ENCODE measurements at regions not wholly inside any gene's neighbourhood (a gene's known extent, or its start where the extent isn't known, plus 50 kb on each side); places are given as distances from the start of the nearest gene placed in this dataset.

DNA sequence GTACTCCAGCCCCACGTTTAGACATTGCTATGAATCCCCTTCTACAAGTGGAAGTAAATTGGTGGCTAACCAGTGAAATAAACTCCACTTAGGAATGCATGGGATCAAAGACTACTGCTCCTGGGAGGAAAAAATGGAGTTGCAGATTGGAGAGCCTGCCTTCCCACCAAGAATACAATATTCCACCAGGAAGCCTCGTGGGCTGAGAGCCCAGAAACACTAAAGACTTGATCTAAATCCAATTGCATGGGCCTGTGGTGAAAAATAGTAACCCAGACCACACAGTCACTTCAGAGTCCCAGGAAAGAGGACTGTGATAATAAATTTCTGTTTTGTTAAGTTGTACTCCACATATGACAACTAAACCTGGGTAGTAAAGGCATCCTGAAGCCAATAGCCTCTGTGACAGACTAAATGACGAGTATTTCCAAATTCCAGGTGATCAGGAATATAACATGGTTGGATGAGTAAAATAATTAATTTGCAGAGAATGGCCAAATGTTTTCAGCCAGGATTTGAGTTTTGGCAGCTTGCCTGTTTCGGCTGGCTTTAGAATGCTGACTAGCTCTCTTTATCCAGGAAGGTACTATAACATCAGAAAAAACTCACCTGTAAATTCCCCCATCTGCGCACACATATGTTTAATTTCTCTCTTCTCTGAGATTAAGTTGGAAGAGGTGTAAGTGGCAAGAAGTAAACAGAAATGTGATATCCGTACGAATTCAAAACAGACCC lies 480.3 kb downstream of the LIG4 start:
- DNase-seq: no peak

DNA sequence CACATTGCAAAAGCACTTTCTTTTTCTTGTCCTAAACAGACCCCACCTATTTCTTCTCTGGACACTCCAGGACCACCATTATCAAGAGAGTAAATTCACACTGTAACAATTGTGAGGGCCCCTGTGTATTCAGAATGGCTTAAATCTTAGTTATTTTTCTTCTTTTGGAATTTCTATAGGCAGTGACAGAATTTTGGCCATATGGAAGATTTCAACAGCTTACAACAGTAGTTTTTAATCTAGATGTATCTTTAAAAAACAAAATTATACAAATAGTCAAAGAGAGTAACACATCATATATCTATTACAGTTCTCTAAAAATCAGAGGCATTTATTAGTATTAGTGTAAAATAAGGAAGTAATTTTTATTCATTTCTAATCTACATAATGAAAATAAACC lies 482.1 kb downstream of the LIG4 start:
- DNase-seq: no peak

DNA sequence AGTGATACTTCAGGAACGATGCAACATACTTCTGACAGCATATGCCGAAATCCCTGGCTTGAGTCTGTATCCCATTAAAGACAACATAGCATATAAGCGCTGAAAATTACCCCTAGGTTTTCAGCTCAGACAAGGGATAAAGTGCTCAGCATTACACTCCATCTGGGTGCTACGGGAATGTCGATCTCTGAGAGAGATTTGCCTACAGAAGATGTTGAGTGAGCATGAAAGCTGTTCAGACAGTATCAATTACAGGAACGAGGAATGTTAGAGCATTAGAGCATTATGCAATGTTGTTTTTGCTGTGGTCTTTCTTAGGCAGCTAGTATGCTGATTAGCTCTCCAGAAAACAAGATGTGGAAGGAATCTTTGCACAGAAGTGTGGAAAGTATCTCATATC lies 484.5 kb downstream of the LIG4 start:
- no peak for DNase-seq

DNA sequence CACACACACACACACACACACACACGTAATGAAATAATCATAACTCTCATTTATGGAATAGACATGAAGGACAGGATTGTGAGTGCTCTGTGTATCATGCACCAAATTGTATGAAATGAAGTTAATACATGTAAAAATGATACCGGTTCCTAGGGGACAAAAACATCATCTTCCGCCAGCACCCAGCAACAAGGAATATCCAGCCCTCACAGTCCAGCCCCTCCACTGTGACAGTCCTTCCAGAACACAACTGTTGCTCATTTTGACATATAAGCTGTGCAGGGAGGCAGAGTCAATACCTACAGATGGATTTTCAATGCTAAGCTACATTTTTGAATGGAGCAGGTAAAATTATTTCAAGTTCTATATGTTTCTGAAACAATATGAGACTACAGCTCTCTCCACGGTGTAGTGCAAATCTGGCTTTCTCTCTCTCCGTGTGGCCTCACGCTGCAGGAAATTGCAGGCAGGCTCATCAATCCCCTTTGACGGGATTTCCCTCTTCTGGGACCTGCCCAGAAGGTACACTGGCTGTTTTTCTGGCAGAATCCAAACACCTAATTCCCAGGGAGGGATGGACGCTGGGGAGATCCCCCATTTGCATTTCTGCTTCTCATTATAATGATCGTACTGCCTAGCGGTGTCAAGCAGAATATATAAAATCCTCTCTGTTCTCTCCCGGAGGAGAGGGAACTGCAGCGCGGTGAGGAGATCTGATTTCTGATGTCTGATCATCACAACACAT lies 494.0 kb downstream of the LIG4 start:
- DNase-seq: no peak

DNA sequence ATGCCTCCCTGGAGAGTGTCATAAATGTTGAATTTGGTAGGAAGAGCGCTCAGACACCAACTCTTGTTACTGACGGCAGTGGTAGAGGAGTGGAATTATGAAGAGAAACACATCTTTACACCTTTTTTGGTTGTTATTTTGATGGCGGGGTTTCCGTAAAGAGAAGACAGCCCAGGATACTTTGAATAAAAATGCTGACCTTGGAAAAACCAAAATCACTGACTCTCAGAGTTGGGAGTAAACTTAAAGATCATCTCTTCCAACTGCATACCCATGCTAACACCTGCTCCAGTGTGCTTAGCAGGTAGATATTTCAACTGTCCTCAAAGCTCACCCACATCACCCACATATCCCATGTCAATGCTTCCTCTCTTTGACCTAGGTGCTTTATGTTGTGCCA lies 498.6 kb downstream of the LIG4 start:
- DNase-seq: no peak

DNA sequence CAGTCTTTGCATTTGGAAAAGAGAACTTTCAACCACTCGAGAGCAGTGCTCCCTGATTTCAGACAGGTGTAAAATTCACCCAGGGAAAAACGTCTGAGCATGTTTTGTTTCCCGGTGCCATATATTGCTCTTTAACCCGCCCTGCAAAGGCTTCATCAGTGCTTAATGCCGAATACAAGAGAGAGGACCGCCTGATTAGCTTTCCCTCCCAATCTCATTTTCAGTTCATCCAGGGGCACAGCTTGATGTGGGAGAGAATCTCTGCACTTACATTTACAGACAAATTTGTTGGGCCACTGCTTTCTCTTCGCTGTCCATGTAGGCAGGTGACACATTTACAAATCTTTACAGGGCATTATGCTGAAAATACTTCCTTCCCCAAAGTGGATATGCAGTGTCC lies 499.1 kb downstream of the LIG4 start:
- no peak for DNase-seq

DNA sequence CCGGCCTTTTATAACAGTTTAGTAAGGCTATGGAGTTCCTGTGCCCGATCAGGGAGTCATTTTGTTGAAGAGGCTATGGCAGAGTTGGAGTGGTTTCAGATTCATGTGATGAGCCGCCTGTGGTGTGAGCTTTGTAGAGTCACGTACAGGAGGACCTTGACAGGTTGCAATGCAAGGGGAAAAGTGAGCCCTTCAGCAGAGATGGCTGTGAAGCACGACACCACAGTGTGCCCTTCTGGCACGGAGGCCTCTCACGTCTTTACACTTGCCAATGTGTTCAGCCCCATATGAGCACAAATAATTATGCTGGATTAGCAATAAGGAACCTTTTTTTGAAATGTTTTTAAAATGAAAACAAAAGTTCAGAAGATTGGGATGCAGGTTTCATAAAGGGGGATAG lies 499.8 kb downstream of the LIG4 start:
- no peak for DNase-seq

DNA sequence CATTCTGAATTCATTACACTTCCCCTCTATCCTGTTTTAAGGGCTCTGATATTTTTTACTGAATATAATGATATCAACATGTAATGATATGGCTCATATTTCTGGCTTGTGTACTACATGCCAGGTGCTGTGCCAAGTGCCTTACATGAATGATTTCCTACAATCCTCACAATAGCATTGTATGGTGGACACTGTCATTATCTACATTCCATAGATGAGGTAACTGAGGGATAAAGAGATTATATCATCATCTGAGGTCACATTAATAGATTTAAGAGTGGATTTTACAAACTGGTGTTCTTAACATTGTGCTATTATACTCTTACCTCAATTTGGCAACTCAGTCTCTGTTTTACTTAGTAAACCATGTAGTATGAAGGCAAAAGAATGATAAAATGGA lies 502.0 kb downstream of the LIG4 start:
- no peak for DNase-seq

DNA sequence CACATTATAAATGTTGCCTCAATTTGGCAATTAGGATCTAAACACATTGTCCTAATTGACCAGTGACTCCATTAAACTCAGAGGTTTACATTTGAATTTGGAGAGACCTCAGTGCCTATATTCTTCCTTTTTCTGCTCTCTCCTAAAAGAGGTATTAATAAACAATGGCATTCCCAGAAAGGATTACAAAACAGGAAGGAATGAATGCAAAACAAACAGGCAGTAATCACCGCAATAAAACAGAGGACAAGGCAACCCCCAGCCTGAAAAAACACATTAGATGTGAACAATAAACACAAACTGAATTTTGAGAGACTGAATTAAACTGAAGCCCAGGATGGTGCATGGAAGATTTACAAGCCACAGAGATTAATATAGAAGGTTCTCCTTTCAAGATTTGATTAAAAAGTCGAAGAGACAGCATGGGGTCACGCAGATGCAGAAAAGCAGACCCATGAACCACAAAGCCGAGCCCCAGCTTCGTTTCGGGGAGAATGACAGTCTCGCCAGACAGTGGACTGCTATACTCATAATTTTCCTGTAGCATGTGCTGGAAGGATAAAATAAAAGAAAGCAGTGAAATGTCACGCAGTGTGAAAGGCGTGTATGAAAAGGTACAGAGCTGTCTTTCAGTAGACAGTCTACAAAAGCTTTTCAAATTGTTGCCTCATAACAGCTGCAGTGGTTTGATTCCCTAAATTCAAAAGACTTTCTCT lies 503.0 kb downstream of the LIG4 start:
- DNase-seq: no peak

DNA sequence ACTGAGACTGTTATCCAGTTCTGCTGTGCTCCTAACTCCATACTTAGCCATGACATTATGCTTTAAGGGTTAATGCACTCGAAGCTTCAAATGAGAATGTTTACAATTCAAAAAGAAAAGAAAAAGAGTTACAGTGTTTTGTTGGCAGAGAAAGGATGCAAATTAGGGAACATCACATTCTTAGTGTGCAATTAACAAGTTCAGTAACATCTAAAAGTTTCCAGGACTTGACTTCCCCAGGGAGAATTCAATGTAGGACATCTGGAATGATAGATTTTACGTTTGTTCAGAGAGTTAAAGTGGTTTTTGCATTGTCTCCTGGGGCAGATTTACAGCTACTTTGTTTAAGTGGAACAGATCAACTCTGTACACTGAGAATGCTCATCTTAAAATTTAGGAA lies 525.2 kb downstream of the LIG4 start:
- no peak for DNase-seq

DNA sequence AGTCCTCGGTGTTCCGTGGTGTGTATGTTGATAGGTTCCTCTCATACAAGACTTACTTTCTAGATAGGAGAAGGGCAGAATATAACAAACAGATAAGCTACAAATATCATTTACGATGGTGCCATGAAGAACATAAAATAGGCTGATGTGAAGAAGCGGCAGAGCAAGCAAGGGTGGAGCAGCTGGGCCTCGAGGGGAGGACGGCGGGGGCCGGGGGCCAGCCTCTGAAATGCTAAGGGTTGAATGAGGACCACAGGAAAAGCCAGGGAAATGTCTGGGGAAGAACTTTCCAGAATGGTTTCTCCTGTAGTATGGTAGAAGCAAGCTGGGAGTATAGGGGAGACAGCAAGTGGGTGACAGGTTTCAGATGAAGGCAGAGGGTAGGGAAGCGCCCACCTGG lies 529.5 kb downstream of the LIG4 start:
- no peak for DNase-seq

DNA sequence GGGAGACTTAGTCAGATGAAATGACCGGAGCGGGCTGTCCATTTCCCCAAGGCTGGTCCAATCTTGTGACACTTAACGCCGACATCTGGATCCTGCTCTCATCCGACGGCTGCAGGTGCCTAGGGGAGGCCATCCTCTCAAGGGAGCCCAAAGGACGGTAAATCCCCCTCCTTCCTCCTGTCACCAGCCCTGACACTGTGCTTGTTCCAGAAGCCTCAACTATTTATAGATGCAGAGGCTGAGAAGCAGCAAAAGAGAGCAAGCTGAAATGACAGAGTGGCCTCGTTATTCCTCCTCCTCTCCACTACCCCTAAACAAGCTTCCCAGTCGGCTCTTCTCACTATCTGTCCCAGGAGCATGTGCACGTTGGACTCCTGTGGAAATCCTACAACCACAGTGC lies 533.7 kb downstream of the LIG4 start:
- DNase-seq: no peak

DNA sequence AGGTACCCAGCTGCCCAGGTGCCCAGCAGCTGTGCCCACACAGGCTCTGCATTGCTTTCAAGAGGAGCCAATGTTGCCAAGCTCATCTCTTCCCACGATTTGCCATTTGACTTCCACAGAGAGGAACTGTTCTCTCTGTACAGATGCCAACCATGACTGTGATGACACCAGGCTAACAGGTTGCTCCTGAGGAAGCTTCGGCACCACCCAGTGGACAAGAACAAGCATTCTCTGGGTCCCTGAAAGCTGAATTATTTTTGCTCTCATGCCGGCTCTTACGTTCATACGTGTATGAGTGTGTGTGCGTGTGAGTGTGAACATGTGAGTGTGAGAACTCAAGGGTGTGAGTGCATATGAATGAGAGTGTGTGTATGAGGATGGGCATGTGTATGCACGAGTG lies 535.2 kb downstream of the LIG4 start:
- no peak for DNase-seq

DNA sequence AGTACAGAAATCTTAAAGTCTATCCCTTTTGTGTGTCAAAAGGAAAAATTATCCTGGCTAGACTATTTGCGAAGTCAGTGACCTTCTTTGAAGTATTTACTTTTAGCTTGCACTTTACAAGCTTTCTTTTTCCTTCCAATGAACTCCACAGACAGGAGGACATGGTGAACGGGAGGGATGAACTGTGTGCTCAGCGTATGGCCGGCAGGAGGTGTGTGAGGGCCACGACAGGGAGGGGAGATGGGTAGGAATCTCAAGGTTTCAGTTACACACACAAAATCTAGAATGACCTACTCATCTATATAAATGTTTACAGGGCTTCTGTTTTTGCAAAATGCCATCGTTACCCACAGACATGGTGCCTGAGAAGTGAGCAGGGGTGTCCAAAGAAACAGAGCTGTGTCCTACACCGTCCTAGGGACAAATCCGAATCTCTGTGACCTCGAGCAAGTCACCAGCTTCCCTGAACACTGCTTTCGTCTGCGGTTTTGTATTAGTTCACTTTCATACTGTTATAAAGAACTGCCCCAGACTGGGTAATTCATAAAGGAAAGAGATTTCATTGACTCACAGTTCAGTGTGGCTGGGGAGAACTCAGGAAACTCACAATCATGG lies 537.2 kb downstream of the LIG4 start:
- no peak for DNase-seq

DNA sequence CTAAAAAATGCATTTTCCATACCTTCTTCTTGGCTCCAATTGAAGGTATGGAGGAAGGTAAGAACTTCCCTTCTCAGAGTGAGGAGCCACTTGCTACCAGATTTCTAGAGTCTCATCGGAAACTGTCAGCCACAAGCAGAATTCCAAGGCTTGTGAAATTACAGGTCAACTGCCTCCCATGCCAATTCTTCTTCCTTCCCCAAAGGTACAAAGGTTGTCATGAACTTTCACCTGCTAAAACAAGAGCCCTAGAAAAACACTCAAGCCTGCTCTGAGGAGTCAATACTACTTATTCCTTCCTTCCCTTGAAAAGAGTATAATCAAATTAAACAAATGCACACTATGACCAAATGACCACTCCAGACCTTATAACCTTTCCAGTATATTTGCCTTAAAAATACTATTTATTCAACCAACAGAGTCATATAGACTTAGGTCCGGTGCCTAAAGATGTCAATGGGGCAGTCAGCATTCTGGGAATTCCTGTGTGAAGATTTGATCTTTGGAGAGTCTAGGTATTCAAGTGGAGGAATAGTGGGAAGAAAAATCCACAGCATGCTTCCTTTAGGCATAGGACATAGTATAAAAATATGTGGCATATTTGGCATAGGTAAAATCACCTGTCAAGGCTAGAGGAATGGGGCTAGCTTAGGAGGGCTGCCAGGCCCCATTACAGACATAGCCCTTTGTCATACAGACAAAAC lies 539.3 kb downstream of the LIG4 start:
- DNase-seq: no peak

DNA sequence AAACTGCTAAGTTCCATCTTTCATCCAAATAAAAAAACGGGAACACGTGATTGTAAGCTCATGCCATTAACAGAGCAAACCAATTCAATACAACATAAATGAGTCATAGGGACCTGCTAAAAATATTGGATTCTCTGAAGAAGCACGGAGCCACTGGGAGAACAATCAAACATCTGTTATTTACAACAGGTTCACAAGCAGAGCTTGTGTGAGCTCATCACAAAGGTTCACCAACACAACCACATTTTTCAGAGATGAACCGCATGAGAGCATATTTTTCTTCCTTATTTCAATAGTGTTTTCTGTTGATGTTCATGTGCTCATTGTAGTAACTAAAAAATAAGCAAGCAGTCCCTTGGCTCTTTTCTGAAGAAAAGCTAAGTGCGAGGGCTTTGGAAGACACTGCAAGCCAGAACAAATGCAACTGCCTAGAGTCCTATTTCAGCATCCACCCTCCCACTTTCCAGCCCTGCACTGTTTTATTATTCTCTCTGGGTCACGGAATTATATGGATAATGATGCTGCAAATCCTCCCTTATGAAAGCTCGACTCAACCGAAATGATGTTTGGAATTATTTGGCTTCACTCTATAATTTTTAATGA lies 545.8 kb downstream of the LIG4 start:
- DNase-seq: no peak

DNA sequence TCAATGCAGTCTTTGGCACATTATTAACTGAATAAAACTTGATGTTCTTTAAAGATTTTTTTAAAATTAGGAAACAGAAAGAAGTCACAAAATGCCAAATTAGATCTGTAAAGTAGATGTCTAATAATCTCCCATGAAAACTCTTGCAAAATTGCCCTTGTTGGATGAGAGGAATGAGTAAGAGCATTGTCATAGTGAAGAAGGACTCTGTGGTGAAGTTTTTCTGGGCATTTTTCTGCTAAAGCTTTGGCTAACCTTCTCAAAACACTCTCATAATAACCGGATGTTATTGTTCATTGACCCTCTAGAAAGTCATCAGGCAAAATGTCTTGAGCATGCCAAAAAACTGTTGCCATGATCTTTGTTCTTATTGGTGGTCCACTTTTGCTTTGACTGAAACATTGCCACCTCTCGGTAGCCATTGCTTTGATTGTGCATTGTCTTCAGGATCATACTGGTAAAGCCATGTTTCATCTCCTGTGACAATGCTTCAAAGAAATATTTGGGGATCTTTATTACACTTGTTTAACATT lies 549.3 kb downstream of the LIG4 start:
- no peak for DNase-seq

DNA sequence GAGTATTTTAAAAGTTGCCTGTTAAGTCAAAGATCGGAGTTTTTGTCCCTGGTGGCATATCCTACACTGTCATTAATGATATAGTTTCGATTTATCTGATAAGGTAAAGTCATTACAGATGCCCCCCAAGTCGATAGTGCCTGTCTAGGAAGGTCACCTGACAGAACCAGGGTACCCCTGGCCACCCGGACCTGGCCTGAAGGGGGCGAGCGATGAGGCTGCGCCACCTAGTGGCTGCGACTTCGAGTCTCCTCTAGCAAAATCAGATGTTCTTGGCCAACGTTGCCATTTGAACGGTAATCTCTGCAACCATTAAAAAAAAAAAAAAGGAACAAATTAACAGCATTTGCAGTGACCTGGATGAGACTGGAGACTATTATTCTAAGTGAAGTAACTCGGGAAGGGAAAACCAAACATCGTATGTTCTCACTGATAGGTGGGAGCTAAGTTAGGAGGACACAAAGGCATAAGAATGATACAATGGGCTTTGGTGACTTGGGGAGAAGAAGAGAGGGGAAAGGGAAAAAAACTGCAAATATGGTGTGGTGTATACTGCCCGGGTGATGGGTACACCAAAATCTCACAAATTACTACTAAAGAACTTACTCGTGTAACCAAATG lies 565.1 kb downstream of the LIG4 start:
- DNase-seq: no peak

DNA sequence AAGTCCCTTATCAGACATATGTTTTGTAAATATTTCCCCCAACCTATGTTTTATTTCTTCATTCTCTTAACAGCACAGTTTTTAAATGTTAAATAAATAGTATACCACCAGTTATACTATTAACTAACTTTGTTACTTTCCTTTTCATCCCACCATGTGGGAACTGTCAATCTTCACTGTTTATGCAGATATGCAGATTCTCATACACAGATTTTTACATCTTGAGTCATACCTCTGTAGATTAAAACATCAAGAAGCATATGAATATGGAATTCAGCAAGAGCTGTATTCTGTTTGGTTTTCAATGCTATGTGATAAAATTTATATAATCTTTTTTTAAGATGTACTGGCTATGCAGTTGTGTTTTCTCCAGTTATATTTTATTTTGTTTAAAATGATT lies 566.3 kb downstream of the LIG4 start:
- DNase-seq: no peak

DNA sequence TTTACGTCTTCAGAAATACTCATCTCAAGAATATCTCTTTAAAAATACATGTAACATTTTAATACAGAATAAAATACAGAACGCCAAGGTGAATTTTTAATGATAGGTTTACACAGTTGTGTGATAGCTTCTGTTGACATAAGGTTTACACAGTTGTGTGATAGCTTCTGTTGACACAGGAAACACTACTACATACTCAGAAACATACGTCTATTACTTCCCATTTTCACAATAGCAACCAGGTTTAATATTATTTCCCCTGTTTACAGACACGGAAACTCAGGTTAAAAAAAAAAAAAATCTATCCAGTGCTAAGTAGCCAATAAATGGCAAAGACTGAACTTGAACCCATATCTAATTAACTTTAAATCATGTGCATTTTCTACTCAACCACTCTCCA lies 571.2 kb downstream of the LIG4 start:
- no peak for DNase-seq

DNA sequence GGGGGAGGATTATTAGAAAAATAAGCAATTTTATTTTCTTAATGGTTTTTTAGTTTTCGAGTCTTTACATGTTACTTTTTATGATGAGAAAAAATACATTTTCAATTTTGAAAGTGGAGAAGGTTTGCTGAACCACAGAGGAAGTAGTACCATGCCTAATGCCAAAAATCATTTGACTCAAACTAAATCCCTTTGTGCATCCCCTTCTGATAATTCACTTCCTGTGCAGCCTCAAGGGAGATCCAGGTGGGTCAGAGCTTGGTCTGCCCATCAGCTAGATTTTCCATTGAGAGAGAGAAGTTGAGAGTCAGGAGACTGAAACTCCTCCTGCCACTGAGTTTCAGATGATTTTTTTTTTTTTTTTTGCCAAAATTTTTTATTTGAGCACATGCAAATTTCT lies 571.7 kb downstream of the LIG4 start:
- no peak for DNase-seq

DNA sequence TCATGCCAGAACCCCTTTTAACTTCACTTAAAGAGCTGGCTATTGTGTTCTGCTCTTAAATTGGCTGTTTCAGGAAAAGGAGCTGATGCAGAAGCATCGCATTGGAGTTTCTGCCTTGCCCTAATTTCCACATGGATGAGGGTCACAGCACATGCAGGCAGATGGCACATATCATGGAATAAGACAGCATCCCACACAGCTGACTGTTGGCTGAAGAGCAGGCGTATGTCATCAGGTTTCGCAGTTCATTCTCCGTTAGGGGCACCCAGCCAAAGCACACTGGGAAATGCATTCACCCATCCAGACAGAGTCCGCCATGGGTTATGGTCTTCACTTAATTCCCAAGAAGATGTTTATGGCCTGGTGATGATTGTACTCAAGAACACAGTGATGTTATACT lies 572.5 kb downstream of the LIG4 start:
- no peak for DNase-seq

All from MV-4-11 (cell line).